ENCODE measurements at regions not wholly inside any gene's neighbourhood (a gene's known extent, or its start where the extent isn't known, plus 50 kb on each side); places are given as distances from the start of the nearest gene placed in this dataset.

- no peak overlapping the region for H3K4me3 ChIP-seq (ENCODE audit: low read length)
- no peaks in the 10 kb centered on the region for H3K36me3 ChIP-seq (replicated peaks; ENCODE audit: low read depth, low read length)
- no peaks in the 10 kb centered on the region for H4K20me1 ChIP-seq (ENCODE audit: insufficient read depth, low read length)
- no peaks in the 10 kb centered on the region for H3K27me3 ChIP-seq (ENCODE audit: low read depth, low read length)
- no peak overlapping the region for H3K4me2 ChIP-seq (ENCODE audit: low read length)
- no peaks in the 10 kb centered on the region for H3K9me3 ChIP-seq (ENCODE audit: insufficient read depth, low read length)
- no peaks in the 10 kb centered on the region for H3K4me1 ChIP-seq (ENCODE audit: low read length)
- TF ChIP-seq, protein P1, sequence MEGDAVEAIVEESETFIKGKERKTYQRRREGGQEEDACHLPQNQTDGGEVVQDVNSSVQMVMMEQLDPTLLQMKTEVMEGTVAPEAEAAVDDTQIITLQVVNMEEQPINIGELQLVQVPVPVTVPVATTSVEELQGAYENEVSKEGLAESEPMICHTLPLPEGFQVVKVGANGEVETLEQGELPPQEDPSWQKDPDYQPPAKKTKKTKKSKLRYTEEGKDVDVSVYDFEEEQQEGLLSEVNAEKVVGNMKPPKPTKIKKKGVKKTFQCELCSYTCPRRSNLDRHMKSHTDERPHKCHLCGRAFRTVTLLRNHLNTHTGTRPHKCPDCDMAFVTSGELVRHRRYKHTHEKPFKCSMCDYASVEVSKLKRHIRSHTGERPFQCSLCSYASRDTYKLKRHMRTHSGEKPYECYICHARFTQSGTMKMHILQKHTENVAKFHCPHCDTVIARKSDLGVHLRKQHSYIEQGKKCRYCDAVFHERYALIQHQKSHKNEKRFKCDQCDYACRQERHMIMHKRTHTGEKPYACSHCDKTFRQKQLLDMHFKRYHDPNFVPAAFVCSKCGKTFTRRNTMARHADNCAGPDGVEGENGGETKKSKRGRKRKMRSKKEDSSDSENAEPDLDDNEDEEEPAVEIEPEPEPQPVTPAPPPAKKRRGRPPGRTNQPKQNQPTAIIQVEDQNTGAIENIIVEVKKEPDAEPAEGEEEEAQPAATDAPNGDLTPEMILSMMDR (IDR thresholded peaks at IDR 0.05; ENCODE audit: low read depth, low read length) = no peak
- no peak for TF ChIP-seq EZH2phosphoT487 (IDR thresholded peaks at IDR 0.05; ENCODE audit: low read depth)
- H3K27ac ChIP-seq (ENCODE audit: low read length) = no peak overlapping the region
- no peak overlapping the region for H2AFZ ChIP-seq (ENCODE audit: low read depth, low read length)
- no peaks in the 10 kb centered on the region for H3K79me2 ChIP-seq (ENCODE audit: low read length)
- H3K9ac ChIP-seq (ENCODE audit: low read length) = no peak overlapping the region
Observed at GRCh38 chr4:177091515-177091914, 218.2 kb upstream of the NEIL3 start.

DNA sequence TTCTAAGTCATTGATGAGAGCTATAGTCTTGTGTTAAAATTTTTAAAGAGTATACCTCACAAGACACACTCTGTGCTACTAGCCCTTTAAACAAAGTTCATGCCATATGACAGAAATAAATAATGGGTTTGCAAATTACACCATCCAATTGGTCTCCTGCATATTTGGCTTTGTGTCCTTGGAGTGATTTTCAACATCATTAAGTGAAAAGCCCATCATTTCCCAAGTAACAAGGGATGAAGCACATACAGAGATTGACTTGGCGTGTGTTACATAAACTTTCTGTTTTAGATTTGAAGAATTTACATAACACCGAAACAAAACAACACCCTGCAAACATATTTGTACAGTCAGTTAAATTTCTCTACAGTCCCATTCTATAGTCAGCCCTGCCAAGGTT is 216.9 kb upstream of the NEIL3 start:
- no peak overlapping the region for H3K4me3 ChIP-seq (ENCODE audit: low read length)
- no peaks in the 10 kb centered on the region for H3K36me3 ChIP-seq (replicated peaks; ENCODE audit: low read depth, low read length)
- H3K4me2 ChIP-seq (ENCODE audit: low read length) = no peak overlapping the region
- no peak overlapping the region for H3K27ac ChIP-seq (ENCODE audit: low read length)
- no peaks in the 10 kb centered on the region for H4K20me1 ChIP-seq (ENCODE audit: insufficient read depth, low read length)
- no peaks in the 10 kb centered on the region for H3K79me2 ChIP-seq (ENCODE audit: low read length)
- no peak for TF ChIP-seq EZH2phosphoT487 (IDR thresholded peaks at IDR 0.05; ENCODE audit: low read depth)
- TF ChIP-seq, protein P1 (IDR thresholded peaks at IDR 0.05; ENCODE audit: low read depth, low read length) = no peak
- H2AFZ ChIP-seq (ENCODE audit: low read depth, low read length) = no peak overlapping the region
- H3K4me1 ChIP-seq (ENCODE audit: low read length) = no peaks in the 10 kb centered on the region
- no peaks in the 10 kb centered on the region for H3K27me3 ChIP-seq (ENCODE audit: low read depth, low read length)
- no peak overlapping the region for H3K9ac ChIP-seq (ENCODE audit: low read length)
- no peaks in the 10 kb centered on the region for H3K9me3 ChIP-seq (ENCODE audit: insufficient read depth, low read length)

DNA sequence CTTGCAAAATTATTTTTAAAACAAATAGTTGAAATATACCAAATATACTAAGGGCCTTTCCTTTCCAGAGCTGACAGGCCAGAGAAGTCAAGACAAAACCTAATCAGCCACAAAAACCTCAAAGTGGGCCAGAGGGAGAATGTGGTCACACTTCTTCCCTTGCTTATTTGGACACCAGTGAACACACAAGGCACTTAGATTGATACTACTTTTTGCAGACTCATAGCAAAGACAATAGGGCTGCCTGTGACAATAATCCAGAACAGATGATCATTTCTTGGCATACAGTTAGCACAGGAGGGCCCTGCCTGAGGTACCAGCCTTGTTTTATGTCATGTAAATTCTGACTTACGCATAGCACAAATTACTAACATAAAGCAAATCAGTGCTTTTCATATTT is 215.7 kb upstream of the NEIL3 start:
- TF ChIP-seq, protein P1 (IDR thresholded peaks at IDR 0.05; ENCODE audit: low read depth, low read length) = no peak
- no peak for TF ChIP-seq EZH2phosphoT487 (IDR thresholded peaks at IDR 0.05; ENCODE audit: low read depth)
- no peaks in the 10 kb centered on the region for H4K20me1 ChIP-seq (ENCODE audit: insufficient read depth, low read length)
- no peak overlapping the region for H3K4me2 ChIP-seq (ENCODE audit: low read length)
- H3K27me3 ChIP-seq (ENCODE audit: low read depth, low read length) = no peaks in the 10 kb centered on the region
- no peak overlapping the region for H3K27ac ChIP-seq (ENCODE audit: low read length)
- no peak overlapping the region for H3K9ac ChIP-seq (ENCODE audit: low read length)
- H3K9me3 ChIP-seq (ENCODE audit: insufficient read depth, low read length) = no peaks in the 10 kb centered on the region
- H3K4me3 ChIP-seq (ENCODE audit: low read length) = no peak overlapping the region
- no peaks in the 10 kb centered on the region for H3K4me1 ChIP-seq (ENCODE audit: low read length)
- no peaks in the 10 kb centered on the region for H3K79me2 ChIP-seq (ENCODE audit: low read length)
- H3K36me3 ChIP-seq (replicated peaks; ENCODE audit: low read depth, low read length) = no peaks in the 10 kb centered on the region
- no peak overlapping the region for H2AFZ ChIP-seq (ENCODE audit: low read depth, low read length)

- TF ChIP-seq, protein P1 (IDR thresholded peaks at IDR 0.05; ENCODE audit: low read depth, low read length) = no peak
- TF ChIP-seq EZH2phosphoT487 (IDR thresholded peaks at IDR 0.05; ENCODE audit: low read depth) = no peak
- Histone ChIP-seq H3K4me1 (ENCODE audit: low read length) (no peaks in the 10 kb centered on the region), H3K36me3 (replicated peaks; ENCODE audit: low read depth, low read length) (no peaks in the 10 kb centered on the region), H3K27me3 (ENCODE audit: low read depth, low read length) (no peaks in the 10 kb centered on the region), H4K20me1 (ENCODE audit: insufficient read depth, low read length) (no peaks in the 10 kb centered on the region), H3K9ac (ENCODE audit: low read length) (no peak overlapping the region), H3K4me2 (ENCODE audit: low read length) (no peak overlapping the region), H3K27ac (ENCODE audit: low read length) (no peak overlapping the region), H3K4me3 (ENCODE audit: low read length) (no peak overlapping the region), H3K9me3 (ENCODE audit: insufficient read depth, low read length) (no peaks in the 10 kb centered on the region), H2AFZ (ENCODE audit: low read depth, low read length) (no peak overlapping the region), H3K79me2 (ENCODE audit: low read length) (no peaks in the 10 kb centered on the region)
Observed at GRCh38 chr4:177097291-177097690, 212.4 kb upstream of the NEIL3 start.
